ENCODE measurements at regions not wholly inside any gene's neighbourhood (a gene's known extent, or its start where the extent isn't known, plus 50 kb on each side); places are given as distances from the start of the nearest gene placed in this dataset.

DNA sequence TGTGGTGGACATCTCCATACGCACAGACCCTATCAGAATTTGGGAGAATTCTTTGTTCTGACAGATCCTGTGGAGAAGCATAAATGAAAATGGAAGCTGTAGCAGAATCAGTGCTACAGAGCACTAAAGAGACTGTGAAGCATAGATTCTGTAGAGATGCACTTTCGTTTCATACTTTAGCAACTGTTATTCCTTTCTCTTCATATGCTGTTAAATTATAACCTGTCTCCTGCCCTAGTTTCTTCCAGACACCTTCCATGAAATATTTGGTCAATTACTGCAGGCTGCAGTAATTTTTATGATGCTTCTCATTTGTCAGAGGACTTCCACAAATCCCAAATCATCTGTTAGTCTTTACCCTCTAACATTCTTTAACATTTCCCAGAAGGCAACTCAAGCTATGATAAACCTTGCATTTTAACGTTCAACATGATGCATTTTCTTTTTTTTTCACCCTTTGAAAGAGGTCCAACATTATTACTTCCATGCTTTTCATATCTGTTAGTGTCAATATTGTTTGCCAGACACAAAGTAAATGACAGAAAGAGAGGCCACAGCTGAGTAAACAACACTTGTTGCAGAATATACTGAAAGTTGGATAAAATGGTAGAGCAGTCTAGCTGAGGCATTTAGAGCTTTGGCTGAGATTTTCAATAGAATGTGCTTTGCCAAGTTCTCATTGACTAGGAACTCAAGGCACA lies 412.7 kb downstream of the LMO7 start:
- TF ChIP-seq CTCF (IDR thresholded peaks at IDR 0.05) (no peak), POLR2A (IDR thresholded peaks at IDR 0.05) (no peak), POLR2AphosphoS5 (IDR thresholded peaks at IDR 0.05) (no peak), EP300 (IDR thresholded peaks at IDR 0.05) (no peak)
